ENCODE measurements at regions not wholly inside any gene's neighbourhood (a gene's known extent, or its start where the extent isn't known, plus 50 kb on each side); places are given as distances from the start of the nearest gene placed in this dataset.

DNA sequence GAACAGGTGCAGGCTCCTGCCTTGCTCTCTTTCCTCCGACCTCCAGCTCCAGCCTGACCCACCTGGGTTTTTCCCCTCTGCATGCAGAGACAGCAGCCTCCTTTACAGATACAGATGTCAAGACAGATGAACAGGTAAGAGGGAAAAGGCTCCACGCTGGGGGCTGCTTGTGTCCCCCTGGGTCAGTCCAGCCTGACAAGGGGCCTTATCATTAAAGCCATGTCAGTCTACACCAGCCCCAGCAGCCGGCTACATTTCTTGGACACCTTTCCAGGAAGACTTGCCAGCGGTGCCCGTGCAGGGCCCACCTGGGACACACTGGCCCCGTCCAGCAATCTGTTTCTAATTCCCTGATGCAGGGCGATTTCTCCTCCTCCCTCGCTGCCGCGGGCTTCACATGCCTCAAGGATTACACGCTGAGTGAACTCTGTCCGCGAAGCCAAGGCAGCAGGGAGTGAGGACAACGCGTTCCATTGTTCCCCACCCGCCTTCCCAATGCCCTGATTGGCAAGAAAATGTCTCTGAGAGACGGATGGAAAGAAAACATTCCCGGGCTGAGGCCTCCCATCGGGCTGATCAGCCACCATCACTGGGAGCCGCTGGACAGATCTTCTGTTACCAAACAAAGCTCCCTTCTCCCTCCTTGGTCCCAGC is 184.7 kb downstream of the C16orf95 start:
- 50 to 63% (median 58%) methylated on average over 20 of the region's 20 CpGs for WGBS, 4 donors
- Histone ChIP-seq H3K27me3 (peaks cover 0 to 22% (median 0%) of the 10 kb centered on the region in 9 donors), H3K4me1 (peaks cover 0 to 6% (median 3%) of the 10 kb centered on the region in 12 donors), H3K36me3 (no peaks in the 10 kb centered on the region), H3K27ac (no peak overlapping the region), H3K4me3 (no peak overlapping the region), H3K9me3 (peaks cover 0 to 17% (median 0%) of the 10 kb centered on the region in 12 donors)
- intact Hi-C loops (cut with DNase I): no loop called here
- ATAC-seq: peak in 3 of 4 donors; percentile 28 to 46 (median 33)
- TF ChIP-seq POLR2A (IDR thresholded peaks at IDR 0.05): no peak
- TF ChIP-seq, protein P1, sequence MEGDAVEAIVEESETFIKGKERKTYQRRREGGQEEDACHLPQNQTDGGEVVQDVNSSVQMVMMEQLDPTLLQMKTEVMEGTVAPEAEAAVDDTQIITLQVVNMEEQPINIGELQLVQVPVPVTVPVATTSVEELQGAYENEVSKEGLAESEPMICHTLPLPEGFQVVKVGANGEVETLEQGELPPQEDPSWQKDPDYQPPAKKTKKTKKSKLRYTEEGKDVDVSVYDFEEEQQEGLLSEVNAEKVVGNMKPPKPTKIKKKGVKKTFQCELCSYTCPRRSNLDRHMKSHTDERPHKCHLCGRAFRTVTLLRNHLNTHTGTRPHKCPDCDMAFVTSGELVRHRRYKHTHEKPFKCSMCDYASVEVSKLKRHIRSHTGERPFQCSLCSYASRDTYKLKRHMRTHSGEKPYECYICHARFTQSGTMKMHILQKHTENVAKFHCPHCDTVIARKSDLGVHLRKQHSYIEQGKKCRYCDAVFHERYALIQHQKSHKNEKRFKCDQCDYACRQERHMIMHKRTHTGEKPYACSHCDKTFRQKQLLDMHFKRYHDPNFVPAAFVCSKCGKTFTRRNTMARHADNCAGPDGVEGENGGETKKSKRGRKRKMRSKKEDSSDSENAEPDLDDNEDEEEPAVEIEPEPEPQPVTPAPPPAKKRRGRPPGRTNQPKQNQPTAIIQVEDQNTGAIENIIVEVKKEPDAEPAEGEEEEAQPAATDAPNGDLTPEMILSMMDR (IDR thresholded peaks at IDR 0.05): no peak
- no peak for DNase-seq

DNA sequence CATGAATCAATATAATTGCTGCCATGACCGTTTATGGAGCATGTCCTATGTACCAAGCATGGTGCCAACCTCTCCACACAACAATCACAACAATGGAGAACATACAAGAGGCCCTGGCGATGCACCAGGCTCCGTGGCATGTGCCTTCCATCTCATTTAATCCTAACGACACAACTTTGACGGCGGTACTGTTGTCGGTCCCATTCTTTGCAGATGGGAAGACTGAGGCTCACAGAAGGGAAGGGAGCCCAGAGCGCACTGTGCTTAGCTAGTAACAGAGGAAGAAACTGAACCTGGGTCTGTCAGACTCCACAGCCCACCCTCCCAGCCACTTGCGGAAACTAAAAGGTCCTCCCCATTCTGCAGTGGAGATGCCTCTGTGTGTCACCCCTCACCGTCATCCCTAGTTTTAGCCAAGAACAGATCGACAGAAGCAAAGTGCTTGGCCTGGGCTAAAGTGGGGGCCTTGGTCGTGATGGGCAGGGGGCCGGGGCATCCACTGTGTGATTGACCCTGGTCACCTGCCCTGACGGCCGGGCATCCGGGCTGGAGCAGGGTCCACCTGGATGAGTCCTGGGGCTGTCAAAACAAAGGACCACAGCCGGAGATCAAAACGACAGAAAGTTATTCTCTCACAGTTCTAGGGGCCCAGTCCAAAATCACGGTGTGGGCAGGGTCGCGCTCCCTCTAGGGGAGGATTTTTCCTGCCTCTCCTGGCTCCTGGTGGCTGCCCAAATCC is 183.9 kb downstream of the C16orf95 start:
- no peaks in the 10 kb centered on the region for H3K36me3 ChIP-seq
- no peak for DNase-seq
- TF ChIP-seq, protein P1 (IDR thresholded peaks at IDR 0.05): no peak
- TF ChIP-seq POLR2A (IDR thresholded peaks at IDR 0.05): no peak
- H3K4me1 ChIP-seq: peaks cover 0 to 3% (median 0%) of the 10 kb centered on the region in 12 donors
- H3K27me3 ChIP-seq: peaks cover 0 to 15% (median 0%) of the 10 kb centered on the region in 9 donors
- H3K27ac ChIP-seq: no peak overlapping the region
- no peak for ATAC-seq
- WGBS, 4 donors: 88 to 92% (median 89%) methylated on average over 20 to 21 of the region's 21 CpGs
- H3K4me3 ChIP-seq: no peak overlapping the region
- peaks cover 0 to 17% (median 0%) of the 10 kb centered on the region in 12 donors for H3K9me3 ChIP-seq
- intact Hi-C loops (cut with DNase I): no loop called here

DNA sequence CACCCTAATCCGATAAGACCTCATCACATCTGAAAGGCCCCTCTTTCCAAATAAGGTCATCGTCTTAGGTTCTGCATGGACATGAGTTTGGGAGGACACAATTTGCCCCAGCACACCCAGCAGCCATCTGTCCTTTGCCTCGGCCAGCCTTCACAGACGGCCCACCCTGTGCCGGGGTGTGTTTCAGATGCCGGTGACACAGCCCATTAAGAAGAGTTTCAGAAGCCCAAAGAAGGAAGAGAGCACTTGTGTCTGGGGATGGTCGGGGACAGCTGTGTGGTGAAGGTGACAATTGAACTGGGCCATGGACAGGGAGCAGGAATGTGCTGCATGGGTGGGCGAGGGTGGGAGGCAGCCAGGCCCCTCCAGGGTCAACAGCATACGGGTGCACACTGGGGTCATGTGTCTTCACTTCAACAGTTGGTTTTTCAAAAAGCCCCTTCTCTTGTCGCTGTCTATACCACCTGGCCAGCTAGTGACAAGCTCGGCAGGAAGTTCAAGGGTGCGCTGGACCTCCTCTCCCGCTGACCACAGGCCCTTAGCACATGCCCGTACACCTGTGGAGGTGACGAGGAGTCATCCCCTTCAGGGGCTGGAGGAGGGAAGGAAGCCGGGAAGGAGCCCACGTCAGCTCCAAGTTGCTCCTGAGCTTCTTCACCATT is 183.1 kb downstream of the C16orf95 start:
- Histone ChIP-seq H3K9me3 (peaks cover 0 to 14% (median 0%) of the 10 kb centered on the region in 12 donors), H3K36me3 (no peaks in the 10 kb centered on the region), H3K4me1 (peaks cover 0 to 3% (median 0%) of the 10 kb centered on the region in 12 donors), H3K27ac (no peak overlapping the region), H3K4me3 (no peak overlapping the region), H3K27me3 (peaks cover 0 to 12% (median 0%) of the 10 kb centered on the region in 9 donors)
- intact Hi-C loops (cut with DNase I): no loop called here
- ATAC-seq (no peak), DNase-seq (no peak)
- WGBS, 4 donors: 89 to 90% (median 90%) methylated on average over 17 of the region's 17 CpGs
- TF ChIP-seq POLR2A (IDR thresholded peaks at IDR 0.05): no peak
- TF ChIP-seq, protein P1 (IDR thresholded peaks at IDR 0.05): no peak

DNA sequence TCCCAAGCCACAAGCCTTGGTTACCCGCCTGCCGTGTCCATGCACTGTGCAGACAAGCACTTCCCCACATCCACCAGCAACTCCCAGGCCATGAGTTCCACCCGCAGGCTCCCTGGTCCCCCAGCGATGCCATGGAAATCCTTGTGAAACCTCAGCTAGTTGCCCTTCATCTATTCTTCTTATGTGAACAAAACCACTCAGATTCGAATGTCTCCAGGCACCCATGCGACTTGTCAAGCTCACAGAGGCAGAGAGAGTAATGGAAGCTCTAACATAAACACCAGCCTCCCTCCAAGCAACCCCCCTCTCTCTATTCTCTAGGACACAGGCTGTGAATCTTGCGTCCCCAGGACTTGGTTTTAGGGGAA is 182.6 kb downstream of the C16orf95 start:
- DNase-seq (no peak), ATAC-seq (no peak)
- Histone ChIP-seq H3K27me3 (peaks cover 0 to 12% (median 0%) of the 10 kb centered on the region in 9 donors), H3K36me3 (no peaks in the 10 kb centered on the region), H3K9me3 (peaks cover 0 to 11% (median 0%) of the 10 kb centered on the region in 12 donors), H3K27ac (no peak overlapping the region), H3K4me1 (peaks cover 0 to 3% (median 0%) of the 10 kb centered on the region in 12 donors), H3K4me3 (no peak overlapping the region)
- TF ChIP-seq, protein P1 (IDR thresholded peaks at IDR 0.05): no peak
- no peak for TF ChIP-seq POLR2A (IDR thresholded peaks at IDR 0.05)
- intact Hi-C loops (cut with DNase I): no loop called here
- WGBS, 4 donors: 95 to 97% (median 96%) methylated on average over 7 of the region's 7 CpGs

Measured in heart left ventricle (tissue), 16 donors.